ENCODE measurements at regions not wholly inside any gene's neighbourhood (a gene's known extent, or its start where the extent isn't known, plus 50 kb on each side); places are given as distances from the start of the nearest gene placed in this dataset.

DNA sequence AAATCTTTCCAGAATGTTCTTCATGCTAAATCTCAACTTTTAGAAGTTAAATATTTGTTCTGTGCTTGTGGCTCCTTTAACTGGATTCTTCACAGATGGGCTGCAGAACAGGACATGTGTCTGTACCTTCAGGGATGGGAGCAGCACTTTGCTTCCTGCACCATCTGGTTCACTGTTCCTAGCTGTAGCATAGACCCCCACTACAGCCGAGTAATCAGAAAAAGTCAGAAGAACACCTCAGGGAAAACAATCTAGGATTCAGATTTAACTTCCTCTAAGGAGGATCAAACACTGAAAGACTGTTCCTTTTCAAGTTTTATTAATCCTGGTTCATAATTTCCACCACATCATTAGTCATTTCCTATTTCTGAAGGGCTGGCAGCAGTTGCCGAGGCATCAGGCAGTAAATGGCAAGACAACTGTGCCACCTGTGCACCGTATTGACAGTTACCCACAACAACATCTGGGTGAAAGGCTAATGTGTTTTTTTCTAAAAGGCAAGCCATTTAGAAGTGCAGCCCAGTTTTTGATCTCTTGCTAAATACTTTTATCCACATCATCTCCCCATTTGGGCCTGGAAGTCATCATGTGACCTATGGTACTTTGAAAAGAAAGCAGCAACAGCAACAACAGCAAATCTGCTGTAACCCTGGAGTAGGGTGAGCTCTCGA, 212.8 kb upstream of the BMP4 start:
- Histone ChIP-seq H3K4ac (replicated peaks; ENCODE audit: insufficient read length, low read depth, low read length) (no peak overlapping the region), H3K79me1 (ENCODE audit: low read depth, low read length) (no peaks in the 10 kb centered on the region), H2AFZ (ENCODE audit: low read length) (no peak overlapping the region), H3K4me1 (replicated peaks in 1 of 4; ENCODE audit: control insufficient read depth in 3 of 4, insufficient read depth in 4 of 4, low read length in 3 of 4) (peaks cover 0 to 6% (median 4%) of the 10 kb centered on the region in 4 experiments; a peak in 3 of 7 replicates), H4K91ac (replicated peaks; ENCODE audit: insufficient read length, low read length) (no peak overlapping the region), H3K36me3 (ENCODE audit: control insufficient read depth in 2 of 4, insufficient read depth in 4 of 4, low read length in 3 of 4) (no peaks in the 10 kb centered on the region), H3K4me3 (ENCODE audit: extremely low read depth in 1 of 4, insufficient read depth in 2 of 4, low read depth in 3 of 4, low read length in 4 of 4) (no peak overlapping the region), H4K8ac (ENCODE audit: extremely low read depth, insufficient read depth, low read length) (no peak overlapping the region), H3K9ac (replicated peaks in 1 of 4; ENCODE audit: extremely low read depth in 1 of 4, low read depth in 3 of 4, low read length in 3 of 4) (no peak overlapping the region), H4K20me1 (replicated peaks in 1 of 2; ENCODE audit: control insufficient read depth in 1 of 2, insufficient read depth in 2 of 2, low read length in 2 of 2) (no peaks in the 10 kb centered on the region), H3K23me2 (ENCODE audit: low read depth, low read length) (no peaks in the 10 kb centered on the region), H2BK20ac (ENCODE audit: low read length) (no peak overlapping the region), H3K14ac (ENCODE audit: insufficient read length) (no peak overlapping the region), H4K5ac (ENCODE audit: insufficient read length, low read depth, low read length) (no peak overlapping the region), H3K27me3 (replicated peaks in 1 of 4; ENCODE audit: control insufficient read depth in 3 of 4, extremely low read depth in 1 of 4, insufficient read depth in 3 of 4, low read length in 3 of 4) (no peaks in the 10 kb centered on the region), H2BK15ac (ENCODE audit: low read length) (no peak overlapping the region), H3K23ac (ENCODE audit: insufficient read length) (no peak overlapping the region), H2AK5ac (ENCODE audit: low read depth, low read length) (no peak overlapping the region), H3K79me2 (ENCODE audit: control insufficient read depth in 1 of 2, insufficient read depth in 2 of 2, low read length in 2 of 2) (no peaks in the 10 kb centered on the region), H3K9me3 (ENCODE audit: insufficient read depth in 2 of 2, low read depth in 1 of 2, low read length in 1 of 2) (no peaks in the 10 kb centered on the region), H3K27ac (ENCODE audit: low read depth, low read length) (no peak overlapping the region), H3K4me2 (ENCODE audit: insufficient read depth in 1 of 2, low read depth in 2 of 2, low read length in 2 of 2) (no peak overlapping the region), H2BK12ac (ENCODE audit: low read depth, low read length) (no peak overlapping the region), H2BK5ac (ENCODE audit: low read depth, low read length) (no peak overlapping the region), H2BK120ac (replicated peaks; ENCODE audit: low read depth, low read length) (no peak overlapping the region), H3K56ac (replicated peaks; ENCODE audit: insufficient read length, low read depth, low read length) (no peak overlapping the region), H3K18ac (ENCODE audit: extremely low read depth, low read length) (no peak overlapping the region)
- POLR2A ChIA-PET (ENCODE audit: partially characterized antibody): no interaction called here
- CTCF ChIA-PET (ENCODE audit: partially characterized antibody): interaction anchor here (0.9 to 7.1 kb wide), 6 partner anchors 10 to 215 kb away, joined by 3 to 79 read pairs (median 4); no protein-coding TSS in a partner anchor
- WGBS, 2 experiments (ENCODE audit: extremely low coverage in 1 of 2, insufficient coverage in 1 of 2, insufficient read length in 1 of 2, insufficient replicate concordance in 2 of 2, low coverage in 1 of 2, low lambda C conversion rate in 2 of 2, missing lambda C conversion rate in 1 of 2): 93% methylated on average over 4 of the region's 4 CpGs; no CpG with 5 or more reads in 1 of the 2 experiments
- DNase-seq (ENCODE audit: low read depth in 1 of 2, low spot score in 2 of 2) (no peak), FAIRE-seq (no peak)
- TF ChIP-seq, protein P1, sequence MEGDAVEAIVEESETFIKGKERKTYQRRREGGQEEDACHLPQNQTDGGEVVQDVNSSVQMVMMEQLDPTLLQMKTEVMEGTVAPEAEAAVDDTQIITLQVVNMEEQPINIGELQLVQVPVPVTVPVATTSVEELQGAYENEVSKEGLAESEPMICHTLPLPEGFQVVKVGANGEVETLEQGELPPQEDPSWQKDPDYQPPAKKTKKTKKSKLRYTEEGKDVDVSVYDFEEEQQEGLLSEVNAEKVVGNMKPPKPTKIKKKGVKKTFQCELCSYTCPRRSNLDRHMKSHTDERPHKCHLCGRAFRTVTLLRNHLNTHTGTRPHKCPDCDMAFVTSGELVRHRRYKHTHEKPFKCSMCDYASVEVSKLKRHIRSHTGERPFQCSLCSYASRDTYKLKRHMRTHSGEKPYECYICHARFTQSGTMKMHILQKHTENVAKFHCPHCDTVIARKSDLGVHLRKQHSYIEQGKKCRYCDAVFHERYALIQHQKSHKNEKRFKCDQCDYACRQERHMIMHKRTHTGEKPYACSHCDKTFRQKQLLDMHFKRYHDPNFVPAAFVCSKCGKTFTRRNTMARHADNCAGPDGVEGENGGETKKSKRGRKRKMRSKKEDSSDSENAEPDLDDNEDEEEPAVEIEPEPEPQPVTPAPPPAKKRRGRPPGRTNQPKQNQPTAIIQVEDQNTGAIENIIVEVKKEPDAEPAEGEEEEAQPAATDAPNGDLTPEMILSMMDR (IDR thresholded peaks at IDR 0.05; ENCODE audit: control extremely low read depth in 1 of 3, insufficient read depth in 1 of 3, low read depth in 1 of 3, low read length in 3 of 3): no peak
- TF ChIP-seq BCL11A (IDR thresholded peaks at IDR 0.05; ENCODE audit: low read depth in 2 of 2, low read length in 2 of 2) (no peak), CHD2 (IDR thresholded peaks at IDR 0.05; ENCODE audit: low read length) (no peak), CTBP2 (IDR thresholded peaks at IDR 0.05; ENCODE audit: borderline replicate concordance, insufficient read depth, insufficient read length, low read length) (no peak), JUN (IDR thresholded peaks at IDR 0.05; ENCODE audit: low read depth, low read length) (no peak), TAF7 (optimal IDR thresholded peaks at IDR 0.05; ENCODE audit: borderline replicate concordance, low read depth, low read length) (no peak), RBBP5 (IDR thresholded peaks at IDR 0.05; ENCODE audit: borderline replicate concordance, low read depth, low read length) (no peak), HDAC2 (IDR thresholded peaks at IDR 0.05; ENCODE audit: borderline replicate concordance in 1 of 2, low read depth in 2 of 2, low read length in 2 of 2) (no peak)
- TF ChIP-seq, protein P2, sequence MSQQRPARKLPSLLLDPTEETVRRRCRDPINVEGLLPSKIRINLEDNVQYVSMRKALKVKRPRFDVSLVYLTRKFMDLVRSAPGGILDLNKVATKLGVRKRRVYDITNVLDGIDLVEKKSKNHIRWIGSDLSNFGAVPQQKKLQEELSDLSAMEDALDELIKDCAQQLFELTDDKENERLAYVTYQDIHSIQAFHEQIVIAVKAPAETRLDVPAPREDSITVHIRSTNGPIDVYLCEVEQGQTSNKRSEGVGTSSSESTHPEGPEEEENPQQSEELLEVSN (IDR thresholded peaks at IDR 0.05): no peak
